ENCODE measurements at regions not wholly inside any gene's neighbourhood (a gene's known extent, or its start where the extent isn't known, plus 50 kb on each side); places are given as distances from the start of the nearest gene placed in this dataset.
"Not testable (repeated sequence)": the region's sequence is repeated elsewhere in the genome, so short reads cannot be mapped to it uniquely, and the experiment has no call there.

DNA sequence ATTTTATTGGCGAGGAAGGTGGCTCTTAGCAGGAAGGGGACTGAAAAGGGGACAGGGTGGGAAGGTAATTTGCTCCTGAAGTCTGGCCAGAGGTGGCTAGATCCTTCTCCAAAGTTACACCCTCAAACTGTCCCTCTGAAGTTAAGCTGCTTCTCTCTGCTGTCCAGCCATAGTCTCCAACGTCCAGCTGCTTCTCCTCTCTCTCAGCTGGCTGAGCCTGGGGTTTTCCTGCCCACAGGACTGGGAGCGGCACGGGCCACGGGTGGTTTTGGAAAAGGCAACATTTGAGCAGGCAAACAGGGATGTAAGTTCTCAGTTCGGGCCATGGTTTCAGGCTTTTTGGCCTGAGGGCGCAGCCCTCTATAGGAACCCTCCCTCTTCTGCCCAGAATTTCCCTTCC lies 128.3 kb downstream of the YIPF5 start:
- no peaks in the 10 kb centered on the region for H3K4me1 ChIP-seq (replicated peaks; ENCODE audit: insufficient read depth)
- intact Hi-C loops (cut with micrococcal nuclease; ENCODE audit: unreplicated experiment), result no loop called here
- H3K36me3 ChIP-seq (ENCODE audit: low read depth), result no peaks in the 10 kb centered on the region
- CTCF ChIA-PET, result no interaction called here
- no peak overlapping the region for H3K4me3 ChIP-seq
- H3K27me3 ChIP-seq (ENCODE audit: insufficient read depth, low read depth), result no peaks in the 10 kb centered on the region
- no peaks in the 10 kb centered on the region for H3K79me2 ChIP-seq (ENCODE audit: low read depth)
- DNase-seq, result no peak
- TF ChIP-seq, protein P1, sequence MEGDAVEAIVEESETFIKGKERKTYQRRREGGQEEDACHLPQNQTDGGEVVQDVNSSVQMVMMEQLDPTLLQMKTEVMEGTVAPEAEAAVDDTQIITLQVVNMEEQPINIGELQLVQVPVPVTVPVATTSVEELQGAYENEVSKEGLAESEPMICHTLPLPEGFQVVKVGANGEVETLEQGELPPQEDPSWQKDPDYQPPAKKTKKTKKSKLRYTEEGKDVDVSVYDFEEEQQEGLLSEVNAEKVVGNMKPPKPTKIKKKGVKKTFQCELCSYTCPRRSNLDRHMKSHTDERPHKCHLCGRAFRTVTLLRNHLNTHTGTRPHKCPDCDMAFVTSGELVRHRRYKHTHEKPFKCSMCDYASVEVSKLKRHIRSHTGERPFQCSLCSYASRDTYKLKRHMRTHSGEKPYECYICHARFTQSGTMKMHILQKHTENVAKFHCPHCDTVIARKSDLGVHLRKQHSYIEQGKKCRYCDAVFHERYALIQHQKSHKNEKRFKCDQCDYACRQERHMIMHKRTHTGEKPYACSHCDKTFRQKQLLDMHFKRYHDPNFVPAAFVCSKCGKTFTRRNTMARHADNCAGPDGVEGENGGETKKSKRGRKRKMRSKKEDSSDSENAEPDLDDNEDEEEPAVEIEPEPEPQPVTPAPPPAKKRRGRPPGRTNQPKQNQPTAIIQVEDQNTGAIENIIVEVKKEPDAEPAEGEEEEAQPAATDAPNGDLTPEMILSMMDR (conservative IDR thresholded peaks at IDR 0.05), result no peak
- no peak for TF ChIP-seq EZH2 (IDR thresholded peaks at IDR 0.05; ENCODE audit: low read depth)
- BruUV-seq (replicated peaks), result no TSS peak
- H3K9me3 ChIP-seq (ENCODE audit: insufficient read depth, low read depth), result no peaks in the 10 kb centered on the region
- H3K4me2 ChIP-seq, result no peak overlapping the region
- H3K27ac ChIP-seq, result no peak overlapping the region
- no peaks in the 10 kb centered on the region for H4K20me1 ChIP-seq (ENCODE audit: insufficient read depth)
- H3K9me2 ChIP-seq (ENCODE audit: insufficient read depth), result 0 out of 2 replicates have a peak, but pooled peaks cover 4% of the 10 kb centered on the region
- H3F3A ChIP-seq (ENCODE audit: insufficient read depth, low read depth), result no peaks in the 10 kb centered on the region
- no peak overlapping the region for H2AFZ ChIP-seq
- POLR2A ChIA-PET (ENCODE audit: unreplicated experiment), result no interaction called here

DNA sequence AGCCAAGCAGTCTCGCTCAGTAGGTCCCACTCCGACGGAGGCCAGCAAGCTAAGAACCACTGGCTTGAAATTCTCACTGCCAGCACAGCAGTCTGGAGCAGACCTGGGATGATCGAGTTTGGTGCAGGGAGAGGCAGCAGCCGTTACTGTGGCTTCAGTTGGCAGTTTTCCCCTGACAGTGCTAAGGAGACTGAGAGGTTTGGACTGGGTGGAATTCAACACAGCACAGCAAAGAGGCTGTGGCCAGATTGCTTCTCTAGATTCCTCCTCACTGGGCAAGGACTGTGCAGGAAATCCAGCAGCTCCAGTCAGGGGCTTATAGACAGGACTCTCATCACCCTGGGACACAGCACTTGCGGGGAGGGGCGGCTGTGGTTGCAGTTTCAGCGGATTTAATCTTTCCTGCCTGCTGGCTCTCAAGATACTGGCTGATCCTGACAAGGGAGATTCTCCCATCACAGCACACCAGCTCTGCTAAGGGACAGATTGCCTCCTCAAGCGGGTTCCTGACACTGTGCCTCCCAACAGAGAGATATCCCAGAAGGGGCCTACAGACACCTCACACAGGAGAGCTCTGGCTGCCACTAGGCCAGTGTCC lies 122.1 kb downstream of the YIPF5 start:
- Histone ChIP-seq H3K4me3 (no peak overlapping the region), H3K79me2 (ENCODE audit: low read depth) (no peaks in the 10 kb centered on the region), H4K20me1 (ENCODE audit: insufficient read depth) (no peaks in the 10 kb centered on the region), H3K9me2 (ENCODE audit: insufficient read depth) (0 out of 2 replicates have a peak, but pooled peaks cover 4% of the 10 kb centered on the region), H3K4me2 (no peak overlapping the region), H2AFZ (no peak overlapping the region), H3F3A (ENCODE audit: insufficient read depth, low read depth) (no peaks in the 10 kb centered on the region), H3K27ac (no peak overlapping the region), H3K9me3 (ENCODE audit: insufficient read depth, low read depth) (no peaks in the 10 kb centered on the region), H3K27me3 (ENCODE audit: insufficient read depth, low read depth) (no peaks in the 10 kb centered on the region), H3K4me1 (replicated peaks; ENCODE audit: insufficient read depth) (no peaks in the 10 kb centered on the region), H3K36me3 (ENCODE audit: low read depth) (no peaks in the 10 kb centered on the region)
- TF ChIP-seq, protein P1 (conservative IDR thresholded peaks at IDR 0.05), result no peak
- ChIA-PET CTCF (no interaction called here), POLR2A (ENCODE audit: unreplicated experiment) (no interaction called here)
- no TSS peak for BruUV-seq (replicated peaks)
- DNase-seq, result no peak
- intact Hi-C loops (cut with micrococcal nuclease; ENCODE audit: unreplicated experiment), result no loop called here

DNA sequence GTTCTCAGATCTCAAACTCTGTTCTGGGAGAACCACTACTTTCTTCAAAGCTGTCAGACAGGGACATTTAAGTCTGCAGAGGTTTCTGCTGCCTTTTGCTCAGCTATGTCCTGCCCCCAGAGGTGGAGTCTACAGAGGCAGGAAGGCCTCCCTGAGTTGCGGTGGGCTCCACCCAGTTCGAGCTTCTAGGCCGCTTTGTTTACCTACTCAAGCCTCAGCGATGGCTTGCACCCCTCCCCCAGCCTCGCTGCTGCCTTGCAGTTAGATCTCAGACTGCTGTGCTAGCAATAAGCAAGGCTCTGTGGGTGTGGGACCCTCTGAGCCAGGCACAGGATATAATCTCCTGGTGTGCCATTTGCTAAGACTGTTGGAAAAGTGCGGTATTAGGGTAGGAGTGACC lies 115.1 kb downstream of the YIPF5 start:
- H3F3A ChIP-seq (ENCODE audit: insufficient read depth, low read depth); H3K9me2 ChIP-seq (ENCODE audit: insufficient read depth); H4K20me1 ChIP-seq (ENCODE audit: insufficient read depth); BruUV-seq (replicated peaks); H3K4me3 ChIP-seq; CTCF ChIA-PET; H3K36me3 ChIP-seq (ENCODE audit: low read depth); H2AFZ ChIP-seq; DNase-seq; POLR2A ChIA-PET (ENCODE audit: unreplicated experiment); H3K4me1 ChIP-seq (replicated peaks; ENCODE audit: insufficient read depth); H3K79me2 ChIP-seq (ENCODE audit: low read depth); H3K27me3 ChIP-seq (ENCODE audit: insufficient read depth, low read depth); H3K4me2 ChIP-seq; H3K27ac ChIP-seq; H3K9me3 ChIP-seq (ENCODE audit: insufficient read depth, low read depth); intact Hi-C loops (cut with micrococcal nuclease; ENCODE audit: unreplicated experiment): not testable (repeated sequence)

DNA sequence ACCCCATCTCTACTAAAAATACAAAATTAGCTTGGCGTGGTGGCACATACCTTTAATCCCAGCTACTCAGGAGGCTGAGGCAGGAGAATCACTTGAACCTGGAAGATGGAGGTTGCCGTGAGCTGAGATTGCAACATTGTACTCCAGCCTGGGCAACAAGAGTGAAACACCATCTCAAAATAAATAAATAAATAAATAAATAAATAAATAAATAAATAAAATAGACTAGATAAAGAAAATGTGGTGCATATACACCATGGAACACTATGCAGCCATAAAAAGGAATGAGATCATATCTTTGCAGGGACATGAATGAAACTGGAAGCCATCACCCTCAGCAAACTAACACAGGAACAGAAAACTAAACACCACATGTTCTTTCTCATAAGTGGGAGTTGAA lies 110.4 kb downstream of the YIPF5 start:
- DNase-seq; BruUV-seq (replicated peaks); intact Hi-C loops (cut with micrococcal nuclease; ENCODE audit: unreplicated experiment); H3K4me3 ChIP-seq; H4K20me1 ChIP-seq (ENCODE audit: insufficient read depth); H2AFZ ChIP-seq; H3K27me3 ChIP-seq (ENCODE audit: insufficient read depth, low read depth); H3K4me2 ChIP-seq; POLR2A ChIA-PET (ENCODE audit: unreplicated experiment); H3F3A ChIP-seq (ENCODE audit: insufficient read depth, low read depth); H3K79me2 ChIP-seq (ENCODE audit: low read depth); H3K9me2 ChIP-seq (ENCODE audit: insufficient read depth); H3K9me3 ChIP-seq (ENCODE audit: insufficient read depth, low read depth); H3K36me3 ChIP-seq (ENCODE audit: low read depth); CTCF ChIA-PET; H3K27ac ChIP-seq; H3K4me1 ChIP-seq (replicated peaks; ENCODE audit: insufficient read depth): not testable (repeated sequence)

Data from PC-9 (cell line).